ENCODE measurements at regions not wholly inside any gene's neighbourhood (a gene's known extent, or its start where the extent isn't known, plus 50 kb on each side); places are given as distances from the start of the nearest gene placed in this dataset.

- no peak for TF ChIP-seq SMC3 (IDR thresholded peaks at IDR 0.05; ENCODE audit: low read depth, low read length)
- no peak for TF ChIP-seq MAZ (IDR thresholded peaks at IDR 0.05; ENCODE audit: borderline replicate concordance, low read depth, low read length)
- TF ChIP-seq MAFK (IDR thresholded peaks at IDR 0.05; ENCODE audit: low read depth, low read length): no peak
- TF ChIP-seq CTCF (conservative IDR thresholded peaks at IDR 0.05; ENCODE audit: low read depth, low read length): no peak
- TF ChIP-seq RCOR1 (IDR thresholded peaks at IDR 0.05; ENCODE audit: insufficient replicate concordance, low read length): no peak
- no peak for TF ChIP-seq POLR2A (IDR thresholded peaks at IDR 0.05; ENCODE audit: low read depth, low read length)
- no peak for TF ChIP-seq RAD21 (IDR thresholded peaks at IDR 0.05; ENCODE audit: low read length)
- no peak for TF ChIP-seq MXI1 (IDR thresholded peaks at IDR 0.05; ENCODE audit: borderline replicate concordance, low read depth, low read length)
- TF ChIP-seq CHD1 (IDR thresholded peaks at IDR 0.05; ENCODE audit: low read depth, low read length): no peak
- TF ChIP-seq, protein P1, sequence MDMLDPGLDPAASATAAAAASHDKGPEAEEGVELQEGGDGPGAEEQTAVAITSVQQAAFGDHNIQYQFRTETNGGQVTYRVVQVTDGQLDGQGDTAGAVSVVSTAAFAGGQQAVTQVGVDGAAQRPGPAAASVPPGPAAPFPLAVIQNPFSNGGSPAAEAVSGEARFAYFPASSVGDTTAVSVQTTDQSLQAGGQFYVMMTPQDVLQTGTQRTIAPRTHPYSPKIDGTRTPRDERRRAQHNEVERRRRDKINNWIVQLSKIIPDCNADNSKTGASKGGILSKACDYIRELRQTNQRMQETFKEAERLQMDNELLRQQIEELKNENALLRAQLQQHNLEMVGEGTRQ (IDR thresholded peaks at IDR 0.05; ENCODE audit: low read depth, low read length): no peak
- no peak for TF ChIP-seq RFX5 (IDR thresholded peaks at IDR 0.05; ENCODE audit: low read depth, low read length)
These were observed 69.3 kb upstream of the LRRN2 start for GRCh38 chr1:204754821-204755220.

Measured in IMR-90 (cell line).